Activated CD8-positive, alpha-beta T cell treated with anti-CD3 and anti-CD28 coated beads for 36 hours (primary cell): ENCODE measurements at regions not wholly inside any gene's neighbourhood (a gene's known extent, or its start where the extent isn't known, plus 50 kb on each side); places are given as distances from the start of the nearest gene placed in this dataset.

ENCODE experiments used
- ATAC-seq: fragments of 200-7000 bp; cut with Tn5 transposase; one replicate; pipeline ENCODE4 v1.10.0; 2021; ENCODE audit warnings: mild to moderate bottlenecking, moderate library complexity
- CTCF ChIA-PET: fragments of 350-600 bp; sonication (Branson Sonifier 250); formaldehyde crosslinking; loops from one replicate; lab custom pipeline; 2021; ENCODE audit warnings: antibody characterized with exemption; lab: Charles Lee
- POLR2A ChIA-PET: fragments of 350-600 bp; sonication (Branson Sonifier 250); formaldehyde crosslinking; loops from one replicate; lab custom pipeline; 2021; ENCODE audit warnings: antibody characterized with exemption; lab: Charles Lee
- DNase-seq: peaks from one replicate; pipeline ENCODE4 v3.0.0-alpha.2; 2020
- H3K27ac Mint-ChIP-seq: one replicate; pipeline ENCODE4 v1.8.0; 2021; ENCODE audit warnings: mild to moderate bottlenecking, mixed read lengths
- H3K27me3 Mint-ChIP-seq: one replicate; pipeline ENCODE4 v1.8.0; 2021; ENCODE audit warnings: mixed read lengths
- H3K36me3 Mint-ChIP-seq: one replicate; pipeline ENCODE4 v1.8.0; 2021; ENCODE audit warnings: low read depth, mixed read lengths
- H3K4me1 Mint-ChIP-seq: one replicate; pipeline ENCODE4 v1.8.0; 2021; ENCODE audit warnings: low read depth, mixed read lengths
- H3K4me3 Mint-ChIP-seq: one replicate; pipeline ENCODE4 v1.8.0; 2021; ENCODE audit warnings: mild to moderate bottlenecking, moderate library complexity, mixed read lengths
- H3K9me3 Mint-ChIP-seq: one replicate; pipeline ENCODE4 v1.8.0; 2021; ENCODE audit warnings: mixed read lengths
- CTCF ChIP-seq: fragments of 200-600 bp; IDR thresholded peaks from one replicate; pipeline ENCODE4 v1.8.0; 2022; ENCODE audit warnings: antibody characterized with exemption, mild to moderate bottlenecking
- intact Hi-C: fragments of 100-400 bp; cut with micrococcal nuclease; formaldehyde crosslinking; loops from one replicate; pipeline ENCODE4 v1.10.0; 2022

GRCh38 chr1:224852901-224853568 is 76.4 kb upstream of the DNAH14 start:
- Mint-ChIP-seq H3K9me3 (no peaks in the 10 kb centered on the region), H3K27me3 (peaks cover 4% of the 10 kb centered on the region), H3K36me3 (no peaks in the 10 kb centered on the region), H3K27ac (no peak overlapping the region), H3K4me1 (no peaks in the 10 kb centered on the region), H3K4me3 (no peak overlapping the region)
- intact Hi-C loops, result loop anchor here (5.0 kb wide), 2 partner anchors 151 to 341 kb away; no protein-coding TSS in a partner anchor
- CTCF ChIA-PET, result interaction anchor here (0.6 to 4.1 kb wide), 14 partner anchors 10 to 340 kb away, joined by 3 to 58 read pairs (median 8); no protein-coding TSS in a partner anchor
- POLR2A ChIA-PET, result no interaction called here
- DNase-seq, result no peak
- no peak for ATAC-seq
- TF ChIP-seq CTCF, result peak; percentile 59

- intact Hi-C loops, result no loop called here
- Mint-ChIP-seq H3K9me3 (no peaks in the 10 kb centered on the region), H3K27me3 (peaks cover 10% of the 10 kb centered on the region), H3K4me1 (no peaks in the 10 kb centered on the region), H3K36me3 (no peaks in the 10 kb centered on the region), H3K27ac (no peak overlapping the region), H3K4me3 (no peak overlapping the region)
- ATAC-seq (no peak), DNase-seq (no peak)
- ChIA-PET CTCF (interaction anchor here (0.8 to 4.3 kb wide), 2 partner anchors 72 to 343 kb away, joined by 3 to 27 read pairs; no protein-coding TSS in a partner anchor), POLR2A (no interaction called here)
- no peak for TF ChIP-seq CTCF
These were observed 72.5 kb upstream of the DNAH14 start for GRCh38 chr1:224856973-224857372.

- ChIA-PET POLR2A (no interaction called here), CTCF (no interaction called here)
- H3K27ac Mint-ChIP-seq, result no peak overlapping the region
- no peaks in the 10 kb centered on the region for H3K36me3 Mint-ChIP-seq
- H3K27me3 Mint-ChIP-seq, result peaks cover 10% of the 10 kb centered on the region
- no peaks in the 10 kb centered on the region for H3K4me1 Mint-ChIP-seq
- DNase-seq, result peak; percentile 13
- ATAC-seq, result peak; percentile 20
- no peak for TF ChIP-seq CTCF
- intact Hi-C loops, result no loop called here
- H3K9me3 Mint-ChIP-seq, result no peaks in the 10 kb centered on the region
- H3K4me3 Mint-ChIP-seq, result no peak overlapping the region
These were observed 69.8 kb upstream of the DNAH14 start for GRCh38 chr1:224859651-224860050.

GRCh38 chr1:224860488-224861338 is 68.8 kb upstream of the DNAH14 start:
- intact Hi-C loops, result no loop called here
- H3K27ac Mint-ChIP-seq, result no peak overlapping the region
- H3K9me3 Mint-ChIP-seq, result peaks cover 3% of the 10 kb centered on the region
- ChIA-PET CTCF (interaction anchor here (3.9 kb wide), 1 partner anchor 9 kb away, joined by 19 read pairs; no protein-coding TSS in a partner anchor), POLR2A (no interaction called here)
- DNase-seq (no peak), ATAC-seq (no peak)
- H3K4me1 Mint-ChIP-seq, result no peaks in the 10 kb centered on the region
- H3K27me3 Mint-ChIP-seq, result peaks cover 10% of the 10 kb centered on the region
- no peak for TF ChIP-seq CTCF
- H3K4me3 Mint-ChIP-seq, result no peak overlapping the region
- no peaks in the 10 kb centered on the region for H3K36me3 Mint-ChIP-seq

GRCh38 chr1:224861339-224861716 is 68.1 kb upstream of the DNAH14 start:
- Mint-ChIP-seq H3K27me3 (peaks cover 10% of the 10 kb centered on the region), H3K36me3 (no peaks in the 10 kb centered on the region), H3K9me3 (peaks cover 5% of the 10 kb centered on the region), H3K4me1 (no peaks in the 10 kb centered on the region), H3K27ac (no peak overlapping the region), H3K4me3 (no peak overlapping the region)
- intact Hi-C loops, result no loop called here
- DNase-seq, result no peak
- ChIA-PET CTCF (interaction anchor here (3.9 kb wide), 1 partner anchor 10 kb away, joined by 19 read pairs; no protein-coding TSS in a partner anchor), POLR2A (no interaction called here)
- ATAC-seq, result no peak
- TF ChIP-seq CTCF, result no peak
